ENCODE measurements at regions not wholly inside any gene's neighbourhood (a gene's known extent, or its start where the extent isn't known, plus 50 kb on each side); places are given as distances from the start of the nearest gene placed in this dataset.

GRCh38 chr7:47142169-47142866 lies 439.6 kb downstream of the TNS3 start:
- no peak for TF ChIP-seq POLR2A (IDR thresholded peaks at IDR 0.05; ENCODE audit: low read depth, low read length)
- TF ChIP-seq TAF1 (IDR thresholded peaks at IDR 0.05; ENCODE audit: low read depth, low read length) = no peak
